ENCODE measurements at regions not wholly inside any gene's neighbourhood (a gene's known extent, or its start where the extent isn't known, plus 50 kb on each side); places are given as distances from the start of the nearest gene placed in this dataset.

GRCh38 chr13:97716746-97717145 is 236.7 kb upstream of the IPO5 start:
- no peak overlapping the region for H3K4me3 ChIP-seq (ENCODE audit: insufficient read length, low read depth)
- H3K9ac ChIP-seq (ENCODE audit: insufficient read length, low read depth) = no peak overlapping the region
- no peak for TF ChIP-seq ZNF274 (IDR thresholded peaks at IDR 0.05; ENCODE audit: low read depth, low read length)
- TF ChIP-seq SUZ12 (IDR thresholded peaks at IDR 0.05; ENCODE audit: extremely low read depth, insufficient read depth, insufficient read length) = no peak
- no peak for TF ChIP-seq YY1 (IDR thresholded peaks at IDR 0.05; ENCODE audit: insufficient read depth, insufficient read length)
- peaks cover 9% of the 10 kb centered on the region for H3K9me3 ChIP-seq (ENCODE audit: insufficient read depth, low read length)
- no peaks in the 10 kb centered on the region for H3K4me1 ChIP-seq (ENCODE audit: insufficient read depth, insufficient read length)
- DNase-seq (ENCODE audit: low read depth, low spot score) = no peak
- no peaks in the 10 kb centered on the region for H3K27me3 ChIP-seq (ENCODE audit: insufficient read depth, insufficient read length)
- no peaks in the 10 kb centered on the region for H3K36me3 ChIP-seq (ENCODE audit: insufficient read depth, insufficient read length, low read length)

- Histone ChIP-seq H3K9me3 (ENCODE audit: insufficient read depth, low read length) (no peaks in the 10 kb centered on the region), H3K27me3 (ENCODE audit: insufficient read depth, insufficient read length) (no peaks in the 10 kb centered on the region)
Measured at GRCh38 chr13:97719736-97720135, 233.7 kb upstream of the IPO5 start.

GRCh38 chr13:97720896-97721295 is 232.6 kb upstream of the IPO5 start:
- Histone ChIP-seq H3K4me3 (ENCODE audit: insufficient read length, low read depth) (no peak overlapping the region), H3K9me3 (ENCODE audit: insufficient read depth, low read length) (no peaks in the 10 kb centered on the region), H3K9ac (ENCODE audit: insufficient read length, low read depth) (no peak overlapping the region), H3K4me1 (ENCODE audit: insufficient read depth, insufficient read length) (no peaks in the 10 kb centered on the region), H3K27me3 (ENCODE audit: insufficient read depth, insufficient read length) (no peaks in the 10 kb centered on the region), H3K36me3 (ENCODE audit: insufficient read depth, insufficient read length, low read length) (no peaks in the 10 kb centered on the region)
- TF ChIP-seq ZNF274 (IDR thresholded peaks at IDR 0.05; ENCODE audit: low read depth, low read length) (no peak), SUZ12 (IDR thresholded peaks at IDR 0.05; ENCODE audit: extremely low read depth, insufficient read depth, insufficient read length) (no peak), YY1 (IDR thresholded peaks at IDR 0.05; ENCODE audit: insufficient read depth, insufficient read length) (no peak)
- no peak for DNase-seq (ENCODE audit: low read depth, low spot score)

More at GRCh38 chr13:97719736-97720135, 233.7 kb upstream of the IPO5 start:
- no peak for DNase-seq (ENCODE audit: low read depth, low spot score)
- Histone ChIP-seq H3K9ac (ENCODE audit: insufficient read length, low read depth) (no peak overlapping the region), H3K36me3 (ENCODE audit: insufficient read depth, insufficient read length, low read length) (no peaks in the 10 kb centered on the region), H3K4me3 (ENCODE audit: insufficient read length, low read depth) (no peak overlapping the region), H3K4me1 (ENCODE audit: insufficient read depth, insufficient read length) (no peaks in the 10 kb centered on the region)
- TF ChIP-seq SUZ12 (IDR thresholded peaks at IDR 0.05; ENCODE audit: extremely low read depth, insufficient read depth, insufficient read length) = no peak
- no peak for TF ChIP-seq ZNF274 (IDR thresholded peaks at IDR 0.05; ENCODE audit: low read depth, low read length)

GRCh38 chr13:97723655-97724054 is 229.8 kb upstream of the IPO5 start:
- Histone ChIP-seq H3K27me3 (ENCODE audit: insufficient read depth, insufficient read length) (no peaks in the 10 kb centered on the region), H3K4me3 (ENCODE audit: insufficient read length, low read depth) (no peak overlapping the region), H3K9me3 (ENCODE audit: insufficient read depth, low read length) (no peaks in the 10 kb centered on the region), H3K36me3 (ENCODE audit: insufficient read depth, insufficient read length, low read length) (no peaks in the 10 kb centered on the region), H3K4me1 (ENCODE audit: insufficient read depth, insufficient read length) (no peaks in the 10 kb centered on the region), H3K9ac (ENCODE audit: insufficient read length, low read depth) (no peak overlapping the region)
- no peak for DNase-seq (ENCODE audit: low read depth, low spot score)
- TF ChIP-seq ZNF274 (IDR thresholded peaks at IDR 0.05; ENCODE audit: low read depth, low read length) = no peak
- TF ChIP-seq YY1 (IDR thresholded peaks at IDR 0.05; ENCODE audit: insufficient read depth, insufficient read length) = no peak
- no peak for TF ChIP-seq SUZ12 (IDR thresholded peaks at IDR 0.05; ENCODE audit: extremely low read depth, insufficient read depth, insufficient read length)

GRCh38 chr13:97724450-97724849 is 229.0 kb upstream of the IPO5 start:
- H3K4me3 ChIP-seq (ENCODE audit: insufficient read length, low read depth) = no peak overlapping the region
- H3K27me3 ChIP-seq (ENCODE audit: insufficient read depth, insufficient read length) = no peaks in the 10 kb centered on the region
- TF ChIP-seq ZNF274 (IDR thresholded peaks at IDR 0.05; ENCODE audit: low read depth, low read length) (no peak), SUZ12 (IDR thresholded peaks at IDR 0.05; ENCODE audit: extremely low read depth, insufficient read depth, insufficient read length) (no peak)

GRCh38 chr13:97726664-97727280 is 226.7 kb upstream of the IPO5 start:
- Histone ChIP-seq H3K36me3 (ENCODE audit: insufficient read depth, insufficient read length, low read length) (no peaks in the 10 kb centered on the region), H3K27me3 (ENCODE audit: insufficient read depth, insufficient read length) (no peaks in the 10 kb centered on the region), H3K9ac (ENCODE audit: insufficient read length, low read depth) (no peak overlapping the region), H3K9me3 (ENCODE audit: insufficient read depth, low read length) (no peaks in the 10 kb centered on the region; the same call in 1 of the 2 replicates), H3K4me3 (ENCODE audit: insufficient read length, low read depth) (no peak overlapping the region), H3K4me1 (ENCODE audit: insufficient read depth, insufficient read length) (no peaks in the 10 kb centered on the region)
- TF ChIP-seq SUZ12 (IDR thresholded peaks at IDR 0.05; ENCODE audit: extremely low read depth, insufficient read depth, insufficient read length) (no peak), YY1 (IDR thresholded peaks at IDR 0.05; ENCODE audit: insufficient read depth, insufficient read length) (no peak), ZNF274 (IDR thresholded peaks at IDR 0.05; ENCODE audit: low read depth, low read length) (no peak)
- DNase-seq (ENCODE audit: low read depth, low spot score) = no peak

More at GRCh38 chr13:97724450-97724849, 229.0 kb upstream of the IPO5 start:
- no peaks in the 10 kb centered on the region for H3K9me3 ChIP-seq (ENCODE audit: insufficient read depth, low read length)
- no peak for DNase-seq (ENCODE audit: low read depth, low spot score)
- no peak overlapping the region for H3K9ac ChIP-seq (ENCODE audit: insufficient read length, low read depth)
- no peaks in the 10 kb centered on the region for H3K36me3 ChIP-seq (ENCODE audit: insufficient read depth, insufficient read length, low read length)
- H3K4me1 ChIP-seq (ENCODE audit: insufficient read depth, insufficient read length) = no peaks in the 10 kb centered on the region

- Histone ChIP-seq H3K9ac (ENCODE audit: insufficient read length, low read depth) (no peak overlapping the region), H3K4me3 (ENCODE audit: insufficient read length, low read depth) (no peak overlapping the region), H3K36me3 (ENCODE audit: insufficient read depth, insufficient read length, low read length) (no peaks in the 10 kb centered on the region), H3K4me1 (ENCODE audit: insufficient read depth, insufficient read length) (no peaks in the 10 kb centered on the region), H3K9me3 (ENCODE audit: insufficient read depth, low read length) (no peaks in the 10 kb centered on the region; the same call in 1 of the 2 replicates), H3K27me3 (ENCODE audit: insufficient read depth, insufficient read length) (no peaks in the 10 kb centered on the region)
- TF ChIP-seq SUZ12 (IDR thresholded peaks at IDR 0.05; ENCODE audit: extremely low read depth, insufficient read depth, insufficient read length) (no peak), ZNF274 (IDR thresholded peaks at IDR 0.05; ENCODE audit: low read depth, low read length) (no peak)
- no peak for DNase-seq (ENCODE audit: low read depth, low spot score)
Measured at GRCh38 chr13:97727991-97728390, 225.5 kb upstream of the IPO5 start.

All from NT2/D1 (cell line).